ENCODE measurements at regions not wholly inside any gene's neighbourhood (a gene's known extent, or its start where the extent isn't known, plus 50 kb on each side); places are given as distances from the start of the nearest gene placed in this dataset.

DNA sequence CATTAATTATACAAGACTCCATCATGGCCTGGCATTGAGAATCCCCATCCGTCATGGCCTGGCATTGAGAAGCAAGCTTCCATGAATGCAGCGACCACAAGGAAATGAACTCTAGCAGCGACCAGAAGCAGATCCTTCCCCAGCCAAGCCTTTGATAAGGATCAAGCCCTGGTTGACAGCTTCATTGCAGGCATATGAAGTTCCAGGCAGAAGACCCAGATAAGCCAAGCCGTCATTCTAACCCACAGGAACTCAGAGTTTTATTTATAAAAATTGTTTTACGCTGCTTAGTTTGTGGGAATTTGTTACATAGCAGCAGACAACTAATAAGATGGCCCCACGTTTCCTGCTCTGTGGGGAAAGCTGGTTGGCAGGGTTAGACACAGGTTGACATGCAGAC lies 642.3 kb downstream of the GATA3 start:
- H3K9me3 ChIP-seq = no peaks in the 10 kb centered on the region
- H3K4me3 ChIP-seq = no peak overlapping the region
- no peaks in the 10 kb centered on the region for H3K27me3 ChIP-seq
- H4K20me1 ChIP-seq = no peaks in the 10 kb centered on the region
- no peaks in the 10 kb centered on the region for H3K4me1 ChIP-seq
- no peaks in the 10 kb centered on the region for H3K36me3 ChIP-seq
- no peak overlapping the region for H3K9ac ChIP-seq
- TF ChIP-seq Cebpa-rat (IDR thresholded peaks at IDR 0.05) = no peak
- no peak overlapping the region for H3K4me2 ChIP-seq
- no peak overlapping the region for H3K27ac ChIP-seq

DNA sequence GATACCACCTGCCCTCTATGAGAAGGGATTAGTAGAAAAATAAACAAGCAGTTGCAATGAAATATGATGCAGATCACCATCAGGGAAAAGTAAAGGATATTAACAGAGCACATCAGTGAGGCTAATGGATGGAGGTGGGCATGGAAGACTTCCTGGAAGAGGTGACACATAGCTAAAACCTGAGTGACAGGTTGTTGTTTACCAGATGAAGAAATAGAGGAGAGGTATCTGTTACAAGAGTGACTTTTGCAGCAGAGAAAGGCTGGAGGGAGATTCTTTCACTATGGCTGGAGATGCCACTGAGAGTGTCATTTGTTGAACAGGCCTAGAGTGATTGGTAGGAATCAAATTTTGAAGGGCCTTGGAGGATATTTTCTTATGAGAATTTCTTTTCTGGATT lies 646.2 kb downstream of the GATA3 start:
- no peaks in the 10 kb centered on the region for H3K27me3 ChIP-seq
- H3K4me2 ChIP-seq = no peak overlapping the region
- no peak for TF ChIP-seq Cebpa-rat (IDR thresholded peaks at IDR 0.05)
- no peak overlapping the region for H3K27ac ChIP-seq
- no peaks in the 10 kb centered on the region for H4K20me1 ChIP-seq
- no peak overlapping the region for H3K9ac ChIP-seq
- H3K36me3 ChIP-seq = no peaks in the 10 kb centered on the region
- no peaks in the 10 kb centered on the region for H3K9me3 ChIP-seq
- no peak overlapping the region for H3K4me3 ChIP-seq
- H3K4me1 ChIP-seq = no peaks in the 10 kb centered on the region

DNA sequence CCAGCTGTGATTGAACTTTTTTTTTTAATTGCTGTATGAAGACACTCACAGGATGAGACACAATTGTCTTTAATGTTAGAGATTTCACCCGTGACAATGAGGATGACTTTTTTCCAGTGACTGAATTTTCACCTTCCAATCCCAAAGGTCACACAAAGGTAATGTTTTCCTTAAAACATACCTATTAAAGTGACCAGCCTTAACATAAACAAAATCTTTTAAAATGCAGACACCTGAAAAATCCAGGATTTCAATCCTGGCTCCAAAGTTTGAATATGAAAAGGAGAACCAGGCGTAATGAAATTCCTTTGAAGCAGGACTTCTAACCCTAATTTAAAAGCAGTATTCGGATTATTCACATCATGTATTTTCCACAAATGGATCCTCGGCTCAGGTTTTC lies 647.7 kb downstream of the GATA3 start:
- no peaks in the 10 kb centered on the region for H3K36me3 ChIP-seq
- no peaks in the 10 kb centered on the region for H3K4me1 ChIP-seq
- H4K20me1 ChIP-seq = no peaks in the 10 kb centered on the region
- H3K9me3 ChIP-seq = no peaks in the 10 kb centered on the region
- no peak overlapping the region for H3K4me2 ChIP-seq
- H3K4me3 ChIP-seq = no peak overlapping the region
- no peaks in the 10 kb centered on the region for H3K27me3 ChIP-seq
- H3K9ac ChIP-seq = no peak overlapping the region
- H3K27ac ChIP-seq = no peak overlapping the region
- TF ChIP-seq Cebpa-rat (IDR thresholded peaks at IDR 0.05) = no peak

DNA sequence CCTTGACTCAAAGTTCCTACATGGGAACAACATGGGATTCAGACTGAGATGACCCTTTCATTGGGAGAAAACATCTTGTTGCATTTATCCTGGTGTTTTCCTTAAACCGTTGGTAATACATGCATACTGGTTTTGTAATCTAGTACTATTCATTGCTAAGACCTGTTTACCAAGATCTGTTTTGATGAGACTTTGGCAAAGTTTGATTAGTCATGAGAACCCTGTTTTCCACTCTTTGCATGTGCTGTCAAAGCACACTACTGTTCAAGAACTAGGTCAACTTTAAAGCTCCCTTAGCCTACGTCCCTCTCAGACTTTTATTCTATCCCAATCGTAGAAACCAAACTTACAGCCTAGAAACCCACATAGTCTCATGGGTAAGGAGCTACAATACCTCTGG lies 650.9 kb downstream of the GATA3 start:
- Histone ChIP-seq H3K27ac (no peak overlapping the region), H3K9me3 (no peaks in the 10 kb centered on the region), H3K4me2 (no peak overlapping the region), H3K36me3 (no peaks in the 10 kb centered on the region), H3K27me3 (no peaks in the 10 kb centered on the region), H4K20me1 (no peaks in the 10 kb centered on the region), H3K9ac (no peak overlapping the region), H3K4me1 (no peaks in the 10 kb centered on the region), H3K4me3 (no peak overlapping the region)
- no peak for TF ChIP-seq Cebpa-rat (IDR thresholded peaks at IDR 0.05)

DNA sequence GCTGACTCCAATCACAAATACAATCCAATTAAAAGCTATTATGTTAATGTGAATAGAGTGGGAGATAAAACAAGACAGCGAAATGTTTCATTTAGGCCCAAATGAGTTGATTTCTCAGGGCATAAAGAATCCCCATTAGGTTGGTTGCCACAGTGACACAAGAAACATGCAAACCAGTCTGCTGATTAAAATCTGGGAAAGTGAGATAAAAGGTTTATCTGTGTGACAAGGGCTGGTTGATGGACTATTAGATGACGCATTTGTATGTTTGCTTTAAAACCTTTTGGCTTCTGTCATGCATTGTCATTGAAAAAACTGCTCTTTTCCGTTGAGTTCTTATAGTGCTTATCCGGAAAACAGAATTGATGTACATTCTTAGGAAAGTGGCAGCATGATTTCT lies 658.2 kb downstream of the GATA3 start:
- Histone ChIP-seq H4K20me1 (no peaks in the 10 kb centered on the region), H3K36me3 (no peaks in the 10 kb centered on the region), H3K4me3 (no peak overlapping the region), H3K9ac (no peak overlapping the region), H3K27ac (no peak overlapping the region), H3K4me1 (no peaks in the 10 kb centered on the region), H3K27me3 (no peaks in the 10 kb centered on the region), H3K9me3 (no peaks in the 10 kb centered on the region), H3K4me2 (no peak overlapping the region)
- no peak for TF ChIP-seq Cebpa-rat (IDR thresholded peaks at IDR 0.05)

DNA sequence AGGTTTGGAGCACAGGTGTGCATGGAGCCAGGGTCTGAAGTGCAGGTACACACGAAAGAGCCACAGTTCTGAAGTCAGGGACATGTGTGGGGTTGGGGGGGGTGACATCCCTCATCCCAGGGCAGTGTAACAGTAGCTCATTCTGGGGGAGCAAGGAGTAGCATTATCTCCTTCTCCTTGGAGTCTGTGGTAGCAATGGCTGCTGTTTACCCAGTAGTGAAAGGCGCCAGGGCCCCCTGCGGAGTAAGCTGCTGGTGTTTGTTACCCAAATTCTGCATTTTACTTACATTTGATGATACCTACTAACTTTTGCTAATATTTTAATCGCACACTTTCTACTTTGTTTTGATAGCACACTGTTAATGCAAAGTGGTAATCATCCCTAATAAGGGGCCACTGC lies 665.5 kb downstream of the GATA3 start:
- H3K4me2 ChIP-seq = no peak overlapping the region
- H3K9ac ChIP-seq = no peak overlapping the region
- H3K9me3 ChIP-seq = peaks cover 24% of the 10 kb centered on the region
- no peaks in the 10 kb centered on the region for H3K36me3 ChIP-seq
- no peaks in the 10 kb centered on the region for H4K20me1 ChIP-seq
- no peak overlapping the region for H3K27ac ChIP-seq
- no peaks in the 10 kb centered on the region for H3K27me3 ChIP-seq
- no peaks in the 10 kb centered on the region for H3K4me1 ChIP-seq
- H3K4me3 ChIP-seq = no peak overlapping the region
- TF ChIP-seq Cebpa-rat (IDR thresholded peaks at IDR 0.05) = no peak

DNA sequence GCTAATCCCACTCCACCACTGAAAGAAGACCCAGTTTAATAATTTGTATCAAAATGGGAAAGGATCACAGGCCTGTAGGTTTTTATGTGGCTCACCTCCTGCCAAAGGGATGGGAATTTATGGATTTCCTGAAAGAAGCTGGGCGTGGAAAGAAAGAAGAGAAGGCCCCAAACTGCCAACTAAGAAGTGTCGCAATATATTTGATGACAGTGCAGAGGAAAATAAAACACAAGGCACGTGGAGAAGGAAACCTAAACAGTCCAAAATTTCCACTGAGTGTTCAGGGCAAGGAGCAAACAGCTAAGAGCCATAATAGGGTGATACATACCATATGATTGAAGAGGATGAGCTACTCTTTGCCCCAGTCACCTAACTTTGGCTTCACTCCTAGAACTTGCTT lies 667.2 kb downstream of the GATA3 start:
- Histone ChIP-seq H3K36me3 (no peaks in the 10 kb centered on the region), H3K4me2 (no peak overlapping the region), H4K20me1 (no peaks in the 10 kb centered on the region), H3K9ac (no peak overlapping the region), H3K27ac (no peak overlapping the region), H3K4me1 (no peaks in the 10 kb centered on the region), H3K4me3 (no peak overlapping the region), H3K9me3 (peaks cover 24% of the 10 kb centered on the region), H3K27me3 (no peaks in the 10 kb centered on the region)
- peak; percentile 41; the same call in 1 of the 2 replicates for TF ChIP-seq Cebpa-rat (IDR thresholded peaks at IDR 0.05)

DNA sequence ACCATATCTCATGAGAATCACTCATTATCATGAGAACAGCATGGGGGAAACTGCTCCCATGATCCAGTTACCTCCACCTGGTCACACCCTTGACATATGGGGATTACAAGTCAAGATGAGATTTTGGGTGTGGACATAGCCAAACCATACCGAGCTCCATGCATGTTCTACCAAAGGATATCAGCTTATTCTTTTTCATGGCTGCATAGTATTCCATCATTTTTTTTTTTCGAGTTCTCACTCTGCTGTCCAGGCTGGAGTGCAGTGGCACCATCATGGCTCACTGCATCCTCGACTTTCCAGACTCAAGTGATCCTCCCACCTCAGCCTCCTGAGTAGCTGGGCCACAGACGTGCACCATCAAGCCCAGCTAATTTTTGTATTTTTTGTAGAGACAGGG lies 668.3 kb downstream of the GATA3 start:
- TF ChIP-seq Cebpa-rat (IDR thresholded peaks at IDR 0.05) = no peak
- H3K36me3 ChIP-seq = no peaks in the 10 kb centered on the region
- no peak overlapping the region for H3K4me2 ChIP-seq
- no peaks in the 10 kb centered on the region for H4K20me1 ChIP-seq
- H3K27ac ChIP-seq = no peak overlapping the region
- no peaks in the 10 kb centered on the region for H3K27me3 ChIP-seq
- no peaks in the 10 kb centered on the region for H3K4me1 ChIP-seq
- H3K9me3 ChIP-seq = peaks cover 24% of the 10 kb centered on the region
- H3K9ac ChIP-seq = no peak overlapping the region
- no peak overlapping the region for H3K4me3 ChIP-seq

DNA sequence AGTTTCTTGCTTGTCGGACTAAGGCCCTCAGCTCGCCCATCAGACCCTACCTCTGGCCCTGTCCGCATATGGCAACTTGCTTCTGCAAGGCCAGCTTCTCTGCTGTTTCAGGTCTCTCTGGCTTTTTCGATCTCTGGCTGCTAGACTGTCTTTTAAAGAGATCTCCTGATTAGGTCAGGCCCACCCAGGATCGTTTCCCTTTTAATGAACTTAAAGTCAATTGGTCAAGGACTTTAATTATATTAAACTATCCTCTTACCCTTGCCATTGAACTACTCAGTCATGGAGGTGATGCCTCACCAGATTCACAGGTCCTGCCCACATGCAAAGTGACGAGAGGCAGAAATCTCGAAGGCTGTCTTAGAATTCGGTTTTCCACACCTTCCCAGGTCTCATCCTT lies 670.9 kb downstream of the GATA3 start:
- Histone ChIP-seq H3K9me3 (0 out of 2 replicates have a peak, but pooled peaks cover 6% of the 10 kb centered on the region), H3K36me3 (no peaks in the 10 kb centered on the region), H4K20me1 (no peaks in the 10 kb centered on the region), H3K4me3 (no peak overlapping the region), H3K9ac (no peak overlapping the region), H3K4me2 (no peak overlapping the region), H3K4me1 (no peaks in the 10 kb centered on the region), H3K27ac (no peak overlapping the region), H3K27me3 (no peaks in the 10 kb centered on the region)
- no peak for TF ChIP-seq Cebpa-rat (IDR thresholded peaks at IDR 0.05)

DNA sequence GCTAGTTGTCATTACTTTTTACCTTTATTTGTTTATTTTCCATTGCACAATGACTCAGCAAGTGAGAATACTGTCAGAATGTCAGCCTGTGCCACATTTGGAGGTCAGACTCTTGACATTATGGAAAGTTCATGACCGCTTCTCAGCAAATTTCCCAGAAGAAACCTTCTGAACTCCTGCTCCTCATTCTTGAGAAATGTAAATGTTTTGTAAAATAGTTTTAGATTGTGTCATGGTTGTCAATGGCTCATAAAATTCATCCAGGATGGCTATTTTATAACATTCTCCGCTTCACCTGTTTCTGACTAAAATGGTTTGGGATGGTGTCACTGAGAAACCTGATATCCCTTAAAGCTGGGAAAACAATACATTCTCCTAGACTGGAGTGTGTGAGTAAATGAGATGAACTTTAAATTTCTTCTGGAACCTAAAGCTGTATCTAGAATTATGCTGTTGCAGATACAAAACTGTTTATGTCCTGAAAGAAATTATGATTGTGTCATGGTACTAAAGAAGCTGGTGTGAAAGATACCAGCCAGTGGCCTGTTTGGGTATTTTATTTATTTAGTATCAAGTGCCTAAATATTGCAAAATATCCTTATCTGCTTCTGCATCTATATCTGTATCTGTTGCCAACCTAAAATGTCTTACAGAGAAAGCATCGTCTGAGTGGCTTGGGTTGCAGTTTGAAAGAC lies 671.7 kb downstream of the GATA3 start:
- TF ChIP-seq Cebpa-rat (IDR thresholded peaks at IDR 0.05) = no peak
- H4K20me1 ChIP-seq = no peaks in the 10 kb centered on the region
- no peak overlapping the region for H3K4me2 ChIP-seq
- H3K36me3 ChIP-seq = no peaks in the 10 kb centered on the region
- no peak overlapping the region for H3K4me3 ChIP-seq
- no peaks in the 10 kb centered on the region for H3K27me3 ChIP-seq
- H3K27ac ChIP-seq = no peak overlapping the region
- H3K4me1 ChIP-seq = no peaks in the 10 kb centered on the region
- no peak overlapping the region for H3K9ac ChIP-seq
- H3K9me3 ChIP-seq = 0 out of 2 replicates have a peak, but pooled peaks cover 6% of the 10 kb centered on the region

DNA sequence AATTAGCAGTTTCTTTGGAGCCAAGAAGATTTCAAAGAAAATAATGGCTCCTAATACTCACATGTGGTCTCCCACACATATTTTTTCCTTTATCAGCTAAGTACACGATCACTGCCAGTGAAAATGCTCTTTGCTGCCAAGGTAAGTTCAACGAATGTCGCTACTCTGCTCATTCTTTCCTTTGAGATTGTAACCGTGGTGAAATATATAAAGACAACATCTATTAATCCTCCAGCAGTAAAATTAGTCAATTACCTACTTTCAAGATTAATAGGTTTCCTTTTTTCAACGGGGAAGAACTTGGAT lies 672.2 kb downstream of the GATA3 start:
- no peak for TF ChIP-seq Cebpa-rat (IDR thresholded peaks at IDR 0.05)
- no peaks in the 10 kb centered on the region for H3K4me1 ChIP-seq
- 0 out of 2 replicates have a peak, but pooled peaks cover 6% of the 10 kb centered on the region for H3K9me3 ChIP-seq
- no peak overlapping the region for H3K9ac ChIP-seq
- no peak overlapping the region for H3K4me2 ChIP-seq
- H3K4me3 ChIP-seq = no peak overlapping the region
- no peaks in the 10 kb centered on the region for H3K27me3 ChIP-seq
- H3K27ac ChIP-seq = no peak overlapping the region
- H4K20me1 ChIP-seq = no peaks in the 10 kb centered on the region
- no peaks in the 10 kb centered on the region for H3K36me3 ChIP-seq

Measured in BLaER1 (cell line).